Right forelimb (tissue), 1 donor: ENCODE measurements at regions not wholly inside any gene's neighbourhood (a gene's known extent, or its start where the extent isn't known, plus 50 kb on each side); places are given as distances from the start of the nearest gene placed in this dataset.

ENCODE experiments used
- DNase-seq: peaks from one replicate; pipeline ENCODE4 v3.0.0-alpha.2; 2018

DNA sequence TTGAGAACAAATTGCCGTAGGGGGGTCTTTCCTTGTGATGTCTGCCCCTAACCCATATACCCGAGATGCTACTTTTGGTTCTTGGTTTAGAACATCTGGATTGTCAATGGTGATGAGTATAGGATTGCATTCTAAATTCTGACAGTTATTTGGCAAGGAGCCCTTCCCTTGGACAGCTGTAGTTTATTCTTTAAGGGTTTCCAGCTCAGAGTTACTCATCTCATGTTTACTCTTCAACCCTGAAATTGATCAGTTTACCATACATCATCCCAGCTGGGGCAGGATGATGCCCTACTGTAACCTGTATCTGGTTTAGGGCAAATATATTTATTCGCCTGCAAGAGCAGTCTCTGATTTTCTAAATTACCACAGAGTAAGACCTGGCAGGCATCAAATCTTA lies 85.7 kb upstream of the XCR1 start:
- DNase-seq, result no peak

DNA sequence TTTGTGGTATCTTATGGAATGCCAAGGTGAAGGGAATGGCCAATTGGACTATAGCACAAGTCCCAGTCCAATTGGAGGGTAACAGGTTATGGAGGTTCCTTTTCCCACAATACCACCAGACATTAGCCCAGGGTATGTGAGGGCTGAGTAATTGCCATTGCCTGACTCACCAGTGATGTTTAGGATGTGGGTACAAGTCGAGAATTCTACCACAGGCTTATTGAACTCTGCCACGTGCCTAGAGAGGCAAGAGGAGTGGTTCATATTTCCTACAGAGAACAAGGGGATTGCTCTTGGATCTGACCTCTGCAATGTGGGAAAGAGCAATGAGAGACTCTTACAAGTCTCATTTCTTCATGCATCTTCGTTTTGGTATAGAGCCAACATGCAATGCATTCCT lies 85.0 kb upstream of the XCR1 start:
- no peak for DNase-seq

DNA sequence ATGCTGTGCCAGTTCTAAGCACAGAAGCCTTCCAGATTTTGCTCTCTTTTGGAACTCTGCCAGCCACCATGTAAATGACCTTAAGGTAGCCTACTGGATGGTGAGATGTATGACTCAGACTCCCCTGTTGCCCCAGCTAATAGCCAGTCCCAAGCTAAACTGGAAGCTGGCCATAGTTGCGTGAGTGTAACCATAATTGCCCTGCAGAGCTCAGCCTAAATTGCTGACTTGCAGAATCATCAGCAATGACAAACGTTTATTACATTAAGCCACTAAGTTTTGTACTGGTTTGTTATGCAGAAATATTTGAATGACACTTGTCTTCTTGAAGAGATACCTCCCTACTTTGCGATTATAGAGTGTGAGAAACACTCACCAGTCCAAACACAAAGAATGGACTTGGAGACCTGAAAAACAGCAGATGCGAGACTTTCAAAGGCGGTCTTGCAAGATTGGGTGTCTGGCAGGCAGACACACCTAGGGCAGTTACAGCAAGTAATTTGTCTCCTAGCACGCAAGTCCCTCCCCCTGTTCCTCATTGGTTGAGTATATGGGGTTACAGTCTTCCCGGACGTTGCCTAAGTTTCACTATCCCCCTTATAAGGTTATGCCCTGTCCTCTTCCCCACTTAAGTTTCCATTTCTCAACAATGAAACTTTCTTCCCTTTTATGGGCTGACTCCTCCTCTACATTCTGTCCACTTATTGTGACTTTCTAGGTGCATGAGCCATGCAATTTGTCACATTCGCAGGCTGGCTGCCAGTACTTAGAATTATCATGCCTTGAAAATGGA lies 83.6 kb upstream of the XCR1 start:
- DNase-seq, result no peak

DNA sequence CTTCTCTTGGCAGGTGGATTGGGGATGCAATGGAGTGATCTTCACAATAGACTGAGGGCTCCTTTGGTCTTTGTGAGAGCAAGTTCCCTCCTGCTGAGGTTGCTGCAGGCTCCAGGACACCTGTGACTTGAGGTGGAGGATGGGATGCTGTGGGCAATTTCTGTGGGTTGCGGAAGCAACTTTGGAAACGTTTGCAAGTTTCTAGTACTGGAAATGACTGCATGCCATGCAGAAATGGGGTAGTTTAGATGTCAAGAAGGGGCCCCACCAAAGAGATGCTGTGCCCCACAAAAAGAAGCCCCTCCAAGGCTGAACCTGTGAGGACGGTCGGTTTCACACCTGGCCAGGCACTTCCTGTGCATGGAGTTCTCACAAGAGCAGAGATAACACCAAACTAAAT lies 80.4 kb upstream of the XCR1 start:
- no peak for DNase-seq

DNA sequence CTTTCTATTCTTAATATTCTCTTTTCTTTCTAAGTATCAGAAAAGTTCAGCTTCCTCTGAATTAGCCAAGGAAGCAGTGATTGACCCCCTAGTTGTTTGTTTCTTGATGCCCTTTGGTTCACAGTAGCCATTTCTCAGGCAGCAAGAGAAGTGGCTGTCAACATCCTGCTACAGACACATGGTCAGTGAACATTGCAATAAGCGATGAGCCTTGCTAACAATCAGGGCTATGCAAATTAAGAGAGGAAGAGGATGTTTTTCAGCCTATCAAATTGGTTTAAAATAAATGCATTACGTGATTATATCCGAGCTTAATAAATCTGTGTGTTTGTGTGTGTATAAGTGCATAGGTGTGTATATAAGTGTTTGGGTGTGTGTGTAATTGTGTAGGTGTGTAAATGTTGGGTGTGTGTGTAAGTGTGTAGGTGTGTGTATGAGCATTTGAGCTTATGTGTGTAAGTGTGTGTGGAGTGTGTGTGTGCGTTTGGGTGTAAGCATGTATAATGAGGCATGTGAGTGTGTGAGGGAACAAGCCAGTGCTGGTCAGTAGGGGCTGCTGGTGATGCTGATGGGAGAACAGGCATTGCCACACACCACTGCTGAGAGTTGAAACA lies 78.1 kb upstream of the XCR1 start:
- DNase-seq, result no peak

DNA sequence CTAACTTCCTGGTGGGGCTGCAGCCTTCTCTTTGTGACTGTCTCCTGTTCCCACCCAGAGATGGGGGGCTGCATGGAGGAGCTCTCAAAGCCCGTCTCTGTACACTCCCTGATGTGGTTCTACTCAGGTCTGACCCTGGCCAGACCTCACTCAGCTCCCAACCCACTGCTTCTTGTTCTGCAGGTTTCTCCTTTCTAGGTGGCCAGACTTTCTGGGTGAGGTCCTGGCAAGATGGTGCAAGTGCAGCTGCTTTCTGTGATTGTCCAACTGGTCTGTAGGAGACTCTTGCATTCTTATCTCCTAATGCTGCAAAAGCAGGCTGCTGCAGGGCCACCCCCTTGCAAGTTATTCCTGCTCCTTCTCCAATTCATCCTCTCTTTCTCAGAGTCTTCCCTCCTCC lies 77.4 kb upstream of the XCR1 start:
- DNase-seq, result no peak

DNA sequence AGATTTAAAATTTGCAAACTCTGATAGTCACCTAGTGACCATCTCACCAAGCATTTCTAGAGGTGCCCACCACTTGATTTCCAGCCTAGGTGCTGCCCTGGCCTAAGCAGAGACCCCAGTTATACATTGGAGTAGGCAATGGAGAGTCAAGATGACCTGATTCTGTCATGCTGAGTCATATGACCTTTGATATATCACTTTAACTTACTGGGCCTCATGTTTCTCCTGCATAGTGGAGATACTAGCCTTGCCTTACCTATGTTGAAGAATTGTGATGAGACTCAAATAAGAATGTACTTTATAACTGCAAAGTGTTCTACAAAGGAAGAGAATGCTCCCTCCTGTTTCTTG lies 75.5 kb upstream of the XCR1 start:
- DNase-seq, result no peak

DNA sequence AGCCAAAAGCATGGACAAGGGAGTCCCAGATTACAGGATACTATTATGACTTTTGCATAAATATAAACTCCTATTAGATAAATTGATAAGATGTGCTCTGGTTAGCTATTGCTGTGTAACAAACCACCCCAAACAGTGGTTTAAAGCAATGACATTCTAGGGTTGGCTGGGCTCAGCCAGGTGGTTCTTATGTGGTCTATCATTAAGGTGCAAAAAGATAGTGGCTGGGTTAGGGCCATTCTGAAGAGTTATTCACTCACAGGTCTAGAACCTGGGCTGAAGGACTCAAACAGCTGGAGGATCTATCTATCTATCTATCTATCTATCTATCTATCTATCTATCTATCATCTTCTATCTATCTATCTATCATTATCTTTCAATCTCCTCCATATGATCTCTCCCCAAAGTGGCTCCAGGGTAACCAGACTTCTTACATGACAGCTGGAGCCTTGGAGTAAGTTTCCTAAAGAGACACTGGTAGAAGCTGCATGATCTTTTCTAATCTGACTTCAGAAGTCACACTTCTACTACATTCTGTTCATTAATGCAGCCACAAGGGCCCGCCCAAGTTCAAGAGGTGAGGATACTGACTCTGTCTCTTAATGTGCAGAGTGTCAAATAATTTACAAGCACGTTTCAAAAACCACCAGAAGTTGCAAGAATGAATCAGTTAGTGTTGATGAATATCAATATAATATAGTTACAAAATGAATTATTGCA lies 74.9 kb upstream of the XCR1 start:
- DNase-seq, result no peak

DNA sequence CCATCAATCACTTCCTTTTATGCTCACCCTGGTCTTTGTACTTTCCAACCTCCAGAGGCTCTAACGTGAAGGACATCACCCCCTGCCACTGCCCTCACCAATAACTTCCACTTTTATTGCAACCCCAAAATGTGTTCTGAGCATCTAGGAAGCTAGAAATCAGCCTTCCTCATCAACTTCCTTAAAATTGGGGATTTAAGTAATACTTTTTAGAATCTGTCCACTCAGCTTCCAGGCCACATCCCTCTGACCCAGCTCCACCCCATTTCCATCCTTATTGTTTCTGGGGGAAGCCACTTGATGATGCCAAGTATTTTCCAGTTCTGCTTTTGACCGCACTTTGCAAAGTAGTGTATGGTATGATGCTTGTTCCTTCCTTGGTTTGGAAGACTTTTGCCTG lies 73.5 kb upstream of the XCR1 start:
- no peak for DNase-seq

DNA sequence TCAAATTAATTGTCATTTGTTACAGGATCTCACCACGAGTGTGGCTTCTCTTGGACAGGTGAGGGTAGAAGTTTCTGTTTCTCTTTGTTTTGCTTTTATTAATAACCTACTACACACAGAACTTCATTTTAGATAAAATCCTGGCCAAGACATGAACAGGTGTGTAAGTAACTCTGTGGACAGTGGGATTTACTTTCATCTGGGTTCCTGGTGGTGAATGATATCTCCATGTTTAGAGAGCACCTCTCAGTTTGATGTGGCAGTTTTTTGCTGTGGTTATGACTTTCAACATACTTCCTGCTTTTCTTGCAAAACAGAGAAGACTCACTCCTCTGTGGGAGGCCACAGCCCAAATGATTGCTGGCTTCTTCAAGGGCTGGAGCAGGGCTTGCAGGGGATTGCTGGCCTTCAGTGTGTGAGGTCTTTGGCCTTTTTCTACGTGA lies 71.1 kb upstream of the XCR1 start:
- DNase-seq, result no peak

DNA sequence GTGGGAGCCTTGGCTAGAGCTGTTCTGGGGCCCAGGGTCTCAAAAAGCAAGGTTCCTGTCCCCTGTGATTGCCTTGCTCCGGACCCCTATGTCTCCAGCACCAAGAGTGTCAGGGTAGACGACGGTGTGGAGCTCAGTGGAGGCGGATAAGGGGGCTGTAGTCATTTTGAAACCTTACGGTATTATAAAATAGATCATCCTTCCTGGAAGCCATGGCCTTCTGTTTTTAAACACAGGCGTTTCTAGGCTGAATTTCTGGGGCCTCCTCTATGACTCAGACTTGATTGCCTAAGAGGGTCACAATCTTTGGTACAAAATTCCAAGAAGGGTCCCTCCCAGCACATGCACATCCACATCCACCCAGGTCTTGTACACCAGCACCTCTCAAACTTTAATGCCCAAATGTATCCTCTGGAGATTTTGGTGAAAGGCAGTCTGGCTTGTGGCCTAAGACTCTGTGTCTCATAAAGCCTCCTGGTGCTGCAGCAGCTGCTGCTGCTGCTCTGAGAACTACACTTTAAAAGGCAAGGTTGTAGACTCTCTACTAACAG lies 70.5 kb upstream of the XCR1 start:
- DNase-seq, result no peak

DNA sequence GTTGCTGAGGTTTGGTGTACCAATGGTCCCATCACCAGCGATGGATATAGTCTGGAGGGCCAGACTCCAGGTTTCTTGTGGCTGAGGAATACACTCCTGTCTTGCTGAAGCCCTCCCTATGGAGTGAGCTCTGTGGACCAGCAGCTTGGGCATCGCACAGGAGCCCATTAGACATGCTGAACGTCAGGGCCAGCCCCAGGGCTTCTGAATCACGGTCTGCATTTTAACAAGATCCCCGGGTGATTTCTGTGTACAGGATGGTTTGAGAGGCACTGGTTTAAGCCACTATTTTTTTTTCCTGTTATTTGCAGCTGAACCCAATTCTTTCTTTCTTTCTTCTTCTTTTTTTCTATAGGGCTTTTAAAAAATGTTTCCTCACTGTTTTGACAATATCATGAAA lies 69.5 kb upstream of the XCR1 start:
- no peak for DNase-seq

DNA sequence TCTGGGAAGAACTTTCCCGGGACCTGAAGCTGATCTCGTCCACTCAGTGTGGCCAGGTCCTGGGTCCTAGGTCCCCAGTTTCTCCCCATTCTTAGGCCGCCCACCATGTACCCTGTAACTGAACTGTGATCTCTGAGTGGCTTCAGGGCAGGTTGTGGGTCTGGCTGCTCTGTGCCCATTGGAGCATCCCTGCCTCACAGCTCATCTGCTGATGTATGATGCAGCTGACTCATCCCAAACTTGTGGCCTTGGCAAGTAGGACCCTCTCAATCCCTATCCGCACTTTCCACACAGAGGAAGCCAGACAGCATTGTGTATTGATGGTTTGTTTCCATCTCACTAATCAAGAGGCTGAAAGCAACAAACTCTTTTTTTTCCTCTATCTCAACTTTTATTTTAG lies 69.1 kb upstream of the XCR1 start:
- no peak for DNase-seq

DNA sequence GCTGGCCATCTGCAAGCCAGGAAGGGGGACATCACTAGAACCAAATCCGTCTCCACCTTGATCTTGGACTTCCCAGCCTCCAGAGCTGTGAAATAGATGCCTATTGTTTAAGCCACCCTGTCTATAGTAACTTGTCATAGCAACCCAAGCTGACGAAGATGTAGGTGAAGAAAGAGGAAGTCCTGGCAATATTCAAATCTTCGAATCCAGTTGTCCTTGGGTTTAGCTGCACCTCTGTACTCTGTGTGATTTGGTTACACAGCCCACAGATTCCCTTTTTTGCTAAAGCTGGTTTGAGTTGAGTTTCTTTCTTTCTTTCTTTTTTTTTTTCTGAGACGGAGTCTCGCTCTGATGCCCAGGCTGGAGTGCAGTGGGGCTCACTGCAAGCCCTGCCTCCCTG lies 68.0 kb upstream of the XCR1 start:
- no peak for DNase-seq

DNA sequence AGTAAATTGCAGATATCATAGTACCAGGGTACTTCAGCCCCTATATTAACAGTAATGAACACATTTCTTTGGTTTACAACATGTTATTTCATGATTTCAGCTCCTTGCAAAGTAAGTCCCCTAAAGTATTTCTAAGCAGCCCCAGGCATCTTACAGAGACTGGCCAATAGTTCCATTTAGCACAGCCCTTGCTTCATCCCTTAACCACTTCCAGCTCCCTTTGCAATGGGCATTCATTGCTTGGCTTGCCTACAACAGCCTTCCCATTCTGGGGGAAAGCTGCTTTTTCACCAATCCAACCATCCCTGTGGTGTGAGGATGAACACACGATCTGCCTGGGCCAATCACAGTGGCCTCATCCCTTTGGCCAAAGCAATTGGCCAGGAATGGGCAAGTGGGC lies 67.2 kb upstream of the XCR1 start:
- no peak for DNase-seq

DNA sequence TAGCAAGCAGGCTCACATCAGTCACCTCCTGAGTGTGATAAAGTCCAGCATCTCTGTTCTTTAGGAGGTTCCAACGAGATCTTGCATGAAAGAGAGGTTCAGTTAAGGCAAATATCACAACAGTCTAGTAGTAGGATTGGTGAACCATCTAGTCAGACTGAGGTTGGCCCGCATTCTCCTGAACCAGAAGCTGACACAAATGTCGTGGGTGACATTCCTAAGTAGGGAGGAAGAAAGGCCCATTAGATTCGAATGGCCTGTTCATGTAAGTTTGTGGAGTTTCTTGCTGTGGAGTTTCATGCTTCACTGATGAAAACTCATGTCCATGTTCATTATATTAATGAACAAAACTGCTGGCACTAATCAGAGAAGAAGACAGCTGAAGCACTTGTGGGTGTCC lies 66.7 kb upstream of the XCR1 start:
- DNase-seq, result no peak

DNA sequence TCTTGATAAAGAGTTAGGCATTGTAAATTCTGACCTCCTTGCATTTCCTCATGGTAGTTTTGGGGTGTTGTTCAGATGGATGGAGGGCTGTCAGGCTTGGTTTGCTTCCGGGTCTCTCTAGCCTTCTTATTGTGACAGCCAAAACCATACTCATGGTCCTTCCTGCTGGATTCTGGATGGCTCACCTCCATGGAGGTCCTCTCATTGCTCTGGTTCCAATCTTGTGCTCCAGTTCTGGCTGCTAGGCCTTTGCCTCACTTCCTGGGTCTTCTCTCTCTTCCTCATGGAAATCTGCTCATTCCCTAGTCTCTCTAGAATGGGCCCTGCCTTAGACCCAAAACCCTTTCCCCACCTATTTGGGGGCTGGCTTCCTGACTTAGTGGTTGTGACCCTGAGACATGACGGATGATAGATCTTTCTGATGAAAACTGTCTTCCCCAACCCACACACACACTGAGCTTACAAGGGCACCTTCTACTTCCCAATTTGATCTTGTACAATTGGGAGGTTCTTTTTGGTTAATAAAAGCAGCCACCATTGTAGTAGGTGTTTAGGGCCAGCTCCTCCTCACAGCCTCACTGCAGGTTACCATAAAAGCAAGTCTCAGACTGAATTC lies 66.2 kb upstream of the XCR1 start:
- no peak for DNase-seq

DNA sequence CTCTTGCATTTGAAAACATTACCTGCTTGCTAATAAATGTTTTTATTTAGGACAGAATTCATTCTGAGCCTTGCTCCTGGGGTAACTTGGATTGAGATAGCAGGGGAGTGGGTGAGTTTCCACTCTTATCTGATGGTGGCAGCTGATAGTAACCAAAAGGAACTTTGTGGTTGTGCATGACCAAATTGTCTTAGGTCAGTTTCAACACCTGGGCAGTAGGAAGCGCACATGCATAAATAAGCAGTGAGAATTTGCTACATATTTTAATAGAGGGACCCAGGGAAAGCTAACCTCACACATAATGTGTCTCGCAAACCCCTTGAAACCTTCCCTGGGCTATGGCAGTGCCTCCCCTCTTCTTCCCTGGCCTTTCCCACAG lies 65.4 kb upstream of the XCR1 start:
- DNase-seq, result no peak

DNA sequence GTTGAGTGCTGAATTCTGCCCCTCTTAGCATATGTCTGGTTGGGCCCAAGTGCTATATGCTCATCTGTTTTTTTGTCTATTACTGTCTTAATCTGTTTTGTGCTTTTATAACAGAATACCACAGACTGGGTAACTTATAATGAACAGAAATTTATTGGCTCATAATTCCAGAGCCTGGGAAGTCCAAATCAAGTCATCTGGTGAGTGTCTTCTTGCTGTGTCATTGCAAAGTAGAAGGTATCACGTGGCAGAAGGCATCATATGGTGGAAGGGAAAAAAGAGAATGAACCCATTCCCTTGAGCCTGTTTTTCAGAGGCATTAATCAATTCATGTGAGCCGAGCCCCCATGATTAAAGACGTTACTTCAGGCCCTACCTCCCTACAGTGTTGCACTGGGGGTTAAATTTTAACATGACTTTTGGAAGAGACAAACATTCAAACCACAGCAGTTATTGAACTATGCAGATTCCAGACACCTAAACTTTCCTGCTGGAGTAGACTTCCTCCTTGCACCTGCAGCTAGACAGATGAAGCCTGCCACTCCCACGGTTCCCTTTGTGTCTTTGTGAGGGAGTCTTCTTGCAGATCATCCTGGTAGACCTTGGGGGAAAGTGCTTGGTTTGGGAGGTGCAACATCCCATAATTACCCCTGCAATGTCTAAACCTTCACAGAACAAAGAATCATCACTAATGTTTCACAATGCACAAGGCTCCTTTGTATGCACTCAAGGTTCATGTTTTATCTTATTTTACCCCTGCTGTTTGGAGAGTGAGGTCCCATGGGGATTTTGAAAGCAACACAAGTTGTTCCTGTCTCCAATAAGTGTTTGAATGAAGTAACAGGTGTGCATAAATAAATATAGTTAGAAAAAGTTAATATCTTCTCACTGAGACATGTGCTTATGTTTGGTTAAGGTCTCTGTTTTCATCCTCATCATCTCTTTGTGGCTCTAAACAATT lies 64.7 kb upstream of the XCR1 start:
- no peak for DNase-seq

DNA sequence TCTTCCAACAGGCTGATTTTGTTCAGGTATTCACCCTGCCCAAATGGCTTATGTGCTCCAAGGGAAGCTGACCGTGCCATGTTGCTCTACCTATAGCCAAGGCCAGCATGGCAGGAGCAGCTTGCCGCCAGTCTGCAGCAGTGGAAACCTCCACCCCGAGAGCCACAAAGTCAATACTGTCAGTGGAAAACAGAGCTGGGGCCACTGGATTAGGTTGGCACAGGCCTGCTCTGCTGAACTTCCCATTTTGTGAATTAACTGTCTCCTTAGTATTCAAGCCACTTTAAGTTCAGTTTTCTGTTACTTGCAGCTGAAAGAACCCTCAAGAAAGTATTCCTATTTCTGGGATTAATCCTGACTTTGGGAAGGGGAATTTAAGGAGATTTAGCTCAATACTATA lies 63.8 kb upstream of the XCR1 start:
- DNase-seq, result no peak

DNA sequence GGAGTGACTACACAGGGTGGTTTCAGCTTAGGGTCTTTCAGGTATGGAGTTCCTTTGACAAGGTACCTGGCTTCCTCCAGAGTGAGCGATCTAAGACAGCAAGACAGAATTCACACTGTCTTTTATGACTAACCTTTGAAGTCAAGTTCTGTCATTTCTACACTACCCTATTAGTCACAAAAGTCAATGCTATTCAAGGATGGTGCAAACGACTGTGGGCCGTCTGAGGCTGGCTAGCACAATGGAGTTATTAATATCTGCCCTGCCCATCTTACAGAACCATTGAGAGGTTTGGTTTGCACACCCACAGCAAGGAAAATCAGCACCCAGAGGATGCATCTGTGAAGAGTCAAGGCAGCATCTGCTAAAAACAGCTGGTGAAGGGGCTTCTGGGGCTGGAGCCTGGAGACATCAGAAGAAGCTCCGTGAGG lies 62.9 kb upstream of the XCR1 start:
- DNase-seq, result no peak

DNA sequence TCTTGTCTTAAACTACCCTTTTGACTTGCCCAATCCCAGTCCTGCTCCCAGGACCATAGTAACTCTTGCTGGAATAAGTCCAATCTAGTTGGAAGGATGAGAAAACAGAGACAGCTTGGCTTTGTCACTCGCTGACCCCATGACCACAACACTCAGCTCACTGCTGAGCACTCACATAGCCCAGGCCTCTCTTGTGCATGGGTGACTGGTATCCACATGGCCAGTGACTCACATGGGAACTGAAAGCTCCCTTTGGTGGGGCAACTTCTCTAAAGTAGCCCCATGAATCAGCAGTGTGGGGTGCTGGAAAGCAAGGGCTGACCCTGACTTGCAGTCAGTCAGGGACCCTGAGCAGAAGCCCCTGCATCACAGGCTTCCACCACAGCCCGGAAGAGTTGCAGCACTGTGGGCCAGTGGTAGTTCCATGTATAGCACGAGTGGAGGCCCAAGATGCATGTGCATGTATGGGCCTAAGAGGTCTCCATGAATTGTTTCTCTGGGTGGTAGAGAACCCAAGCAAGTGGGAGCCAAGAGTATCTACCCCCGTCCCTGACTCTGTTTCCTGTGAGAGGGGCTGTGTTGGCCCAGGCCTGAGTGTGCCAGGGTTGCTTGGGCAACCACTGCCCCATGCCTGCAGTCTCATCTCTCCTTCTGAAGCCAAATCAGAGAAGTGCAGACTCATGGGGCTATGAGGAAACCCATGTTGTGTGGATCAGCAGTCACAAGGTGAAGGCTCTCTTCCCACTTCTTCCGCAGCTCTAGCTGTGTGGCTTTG lies 62.1 kb upstream of the XCR1 start:
- no peak for DNase-seq
